Vagina (tissue), 2 donors: ENCODE measurements at regions not wholly inside any gene's neighbourhood (a gene's known extent, or its start where the extent isn't known, plus 50 kb on each side); places are given as distances from the start of the nearest gene placed in this dataset.

Experiments
- POLR2A ChIP-seq, 2 donors: fragments of 450-650 bp; IDR thresholded peaks; one replicate each; pipeline ENCODE4 v1.6.1; 2017; ENCODE audit warnings: antibody characterized with exemption in 2 of 2, mild to moderate bottlenecking in 2 of 2, moderate library complexity in 2 of 2
- POLR2AphosphoS5 ChIP-seq, 2 donors: sonication (generic); formaldehyde crosslinking; IDR thresholded peaks; one replicate each; pipeline ENCODE4 v1.9.0; 2017; ENCODE audit warnings: antibody characterized with exemption in 2 of 2, mild to moderate bottlenecking in 2 of 2, low read depth in 1 of 2; ENCODE audit not compliant: insufficient read depth in 1 of 2
- TF ChIP-seq, protein P1 (sequence below), 3 experiments: fragments of 450-650 bp in 2 of 3; fragments of 200-600 bp in 1 of 3; sonication (generic) in 1 of 3; IDR thresholded peaks; one replicate each; pipeline ENCODE4 v1.5.1; 2017 to 2019; ENCODE audit warnings: antibody characterized with exemption in 3 of 3, mild to moderate bottlenecking in 2 of 3, moderate library complexity in 2 of 3

DNA sequence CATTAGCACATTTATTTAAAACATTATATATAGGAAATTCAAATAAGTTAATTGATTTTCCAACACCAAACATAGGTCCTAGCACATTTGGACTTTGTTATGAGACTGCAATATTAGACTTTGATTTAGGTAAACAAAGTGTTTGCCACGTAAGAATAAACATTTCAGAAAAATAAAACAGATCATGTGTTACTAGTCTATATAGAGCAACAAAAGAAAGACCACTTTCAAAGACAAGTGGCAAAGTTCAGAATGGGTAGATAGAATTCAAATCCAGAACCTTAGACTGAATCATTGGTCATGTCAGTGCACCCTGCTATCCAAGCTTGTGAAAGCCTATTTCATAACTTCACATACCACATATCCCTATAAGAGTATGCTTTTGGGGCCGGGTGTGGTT lies 66.7 kb upstream of the PRR20A start:
- TF ChIP-seq, protein P1, sequence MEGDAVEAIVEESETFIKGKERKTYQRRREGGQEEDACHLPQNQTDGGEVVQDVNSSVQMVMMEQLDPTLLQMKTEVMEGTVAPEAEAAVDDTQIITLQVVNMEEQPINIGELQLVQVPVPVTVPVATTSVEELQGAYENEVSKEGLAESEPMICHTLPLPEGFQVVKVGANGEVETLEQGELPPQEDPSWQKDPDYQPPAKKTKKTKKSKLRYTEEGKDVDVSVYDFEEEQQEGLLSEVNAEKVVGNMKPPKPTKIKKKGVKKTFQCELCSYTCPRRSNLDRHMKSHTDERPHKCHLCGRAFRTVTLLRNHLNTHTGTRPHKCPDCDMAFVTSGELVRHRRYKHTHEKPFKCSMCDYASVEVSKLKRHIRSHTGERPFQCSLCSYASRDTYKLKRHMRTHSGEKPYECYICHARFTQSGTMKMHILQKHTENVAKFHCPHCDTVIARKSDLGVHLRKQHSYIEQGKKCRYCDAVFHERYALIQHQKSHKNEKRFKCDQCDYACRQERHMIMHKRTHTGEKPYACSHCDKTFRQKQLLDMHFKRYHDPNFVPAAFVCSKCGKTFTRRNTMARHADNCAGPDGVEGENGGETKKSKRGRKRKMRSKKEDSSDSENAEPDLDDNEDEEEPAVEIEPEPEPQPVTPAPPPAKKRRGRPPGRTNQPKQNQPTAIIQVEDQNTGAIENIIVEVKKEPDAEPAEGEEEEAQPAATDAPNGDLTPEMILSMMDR (IDR thresholded peaks at IDR 0.05), result no peak
- no peak for TF ChIP-seq POLR2AphosphoS5 (IDR thresholded peaks at IDR 0.05; ENCODE audit: insufficient read depth in 1 of 2, low read depth in 1 of 2)
- TF ChIP-seq POLR2A (IDR thresholded peaks at IDR 0.05), result no peak
